Spinal cord (tissue), 9 donors: ENCODE measurements at regions not wholly inside any gene's neighbourhood (a gene's known extent, or its start where the extent isn't known, plus 50 kb on each side); places are given as distances from the start of the nearest gene placed in this dataset.

Experiments
- DNase-seq, 6 donors: peaks; one replicate each; pipeline versions ENCODE4 v3.0.0 to v3.0.0-alpha.2; 2013 to 2015; ENCODE audit warnings: low spot score in 6 of 6, low read depth in 4 of 6
- H3K27ac ChIP-seq: one replicate; pipeline ENCODE4 v1.5.1; 2013; ENCODE audit warnings: low read depth, low read length, control low read depth
- H3K27me3 ChIP-seq: one replicate; pipeline ENCODE4 v1.6.1; 2013; ENCODE audit warnings: low read length; ENCODE audit not compliant: control insufficient read depth, insufficient read depth
- H3K36me3 ChIP-seq: one replicate; pipeline ENCODE4 v1.6.1; 2013; ENCODE audit warnings: low read length; ENCODE audit not compliant: control insufficient read depth, insufficient read depth
- H3K4me1 ChIP-seq: one replicate; pipeline ENCODE4 v1.6.1; 2013; ENCODE audit warnings: low read length; ENCODE audit not compliant: control insufficient read depth, insufficient read depth
- H3K4me3 ChIP-seq: one replicate; pipeline ENCODE4 v1.5.1; 2013; ENCODE audit warnings: low read depth, low read length, control low read depth
- H3K9me3 ChIP-seq: one replicate; pipeline ENCODE4 v1.6.1; 2013; ENCODE audit warnings: low read length; ENCODE audit not compliant: control insufficient read depth, insufficient read depth
- WGBS: methylation state at CpG from one replicate; pipeline ENCODE4 v1.1.5; 2013; ENCODE audit warnings: missing lambda C conversion rate; ENCODE audit not compliant: insufficient coverage; 5-methylcytosine and 5-hydroxymethylcytosine counted together
- donor health status: healthy.

DNA sequence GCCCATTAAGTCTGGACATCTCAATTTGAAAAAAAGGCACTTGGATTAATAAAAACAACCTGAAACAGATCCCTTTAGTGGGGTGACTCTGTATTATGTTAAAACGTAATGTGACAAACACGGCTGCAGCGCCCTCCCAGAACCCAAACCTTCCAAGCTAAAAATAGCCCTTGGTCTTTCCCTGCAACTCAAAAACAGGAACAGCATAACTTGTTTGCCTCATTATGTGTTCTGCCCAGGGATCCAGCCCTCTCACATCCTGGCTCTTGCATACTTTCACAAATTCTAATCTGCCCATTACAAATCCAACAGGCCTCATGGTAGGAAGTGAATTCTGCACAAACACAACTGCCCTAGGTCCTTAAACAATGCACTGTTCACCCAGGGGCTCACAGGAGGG, 94.7 kb upstream of the GADD45A start:
- H3K9me3 ChIP-seq = no peaks in the 10 kb centered on the region
- WGBS = no CpG with 5 or more reads among the region's 3 CpGs
- H3K4me1 ChIP-seq = no peaks in the 10 kb centered on the region
- no peak overlapping the region for H3K4me3 ChIP-seq
- H3K27me3 ChIP-seq = no peaks in the 10 kb centered on the region
- peak in 1 of 6 donors; percentile 15 for DNase-seq
- H3K36me3 ChIP-seq = no peaks in the 10 kb centered on the region
- no peak overlapping the region for H3K27ac ChIP-seq

DNA sequence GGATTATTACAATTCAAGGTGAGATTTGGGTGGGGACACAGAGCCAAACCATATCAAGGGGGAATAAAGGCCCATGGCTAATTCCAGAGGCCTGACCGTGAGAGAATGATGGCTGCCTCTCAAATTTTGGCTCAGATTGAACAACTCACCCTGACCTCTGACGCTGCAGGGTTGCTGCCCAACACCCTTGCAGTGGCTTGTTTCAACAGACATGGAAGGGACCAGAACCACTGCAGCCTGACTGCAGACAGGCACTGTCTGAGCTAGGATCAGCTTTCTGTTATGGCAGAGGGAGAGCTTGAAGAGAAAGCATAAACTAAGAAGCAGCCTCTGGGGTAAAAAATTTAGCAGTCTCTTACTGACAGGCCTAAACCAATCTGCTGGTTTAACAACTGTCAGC, 90.2 kb upstream of the GADD45A start:
- DNase-seq = no peak
- Histone ChIP-seq H3K36me3 (no peaks in the 10 kb centered on the region), H3K27ac (no peak overlapping the region), H3K4me1 (peaks cover 3% of the 10 kb centered on the region), H3K27me3 (no peaks in the 10 kb centered on the region), H3K4me3 (no peak overlapping the region), H3K9me3 (no peaks in the 10 kb centered on the region)
- 71% methylated on average over 2 of the region's 2 CpGs for WGBS

DNA sequence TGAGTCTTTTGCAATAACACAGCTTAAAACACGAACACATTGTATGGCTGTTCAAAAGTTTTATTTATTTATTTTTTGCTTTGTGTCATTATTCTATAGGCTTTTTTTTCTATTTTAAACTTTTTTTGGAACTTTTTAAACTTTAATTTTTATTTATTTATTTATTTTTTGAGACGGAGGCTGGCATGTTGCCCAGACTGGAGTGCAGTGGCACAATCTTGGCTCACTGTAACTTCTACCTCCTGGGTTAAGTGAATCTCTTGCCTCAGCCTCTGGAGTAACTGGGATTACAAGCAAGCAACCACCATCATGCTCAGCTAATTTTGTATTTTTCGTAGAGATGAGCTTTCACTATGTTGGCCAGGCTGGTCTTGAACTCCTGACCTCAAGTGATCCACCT, 88.3 kb upstream of the GADD45A start:
- WGBS = 66% methylated on average over 2 of the region's 3 CpGs
- Histone ChIP-seq H3K4me1 (peaks cover 3% of the 10 kb centered on the region), H3K27ac (no peak overlapping the region)

DNA sequence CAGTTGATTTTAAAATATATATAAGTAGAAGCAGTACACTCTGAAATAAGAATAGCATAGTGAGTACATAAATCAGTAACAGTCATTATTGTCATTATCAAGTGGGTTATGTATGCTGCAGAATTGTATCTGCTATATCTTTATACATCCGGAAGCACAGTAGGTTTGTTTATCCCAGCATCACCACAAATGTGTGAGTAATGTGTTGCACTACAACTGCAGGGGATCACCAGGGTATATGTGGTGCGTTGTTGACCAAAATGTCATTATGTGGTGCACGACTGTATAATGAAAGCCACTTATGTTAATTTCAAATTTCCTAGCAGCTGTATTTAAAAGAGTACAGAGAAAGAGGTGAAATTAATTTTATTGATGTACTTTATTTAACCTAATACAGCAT, 87.7 kb upstream of the GADD45A start:
- Histone ChIP-seq H3K4me3 (no peak overlapping the region), H3K27me3 (no peaks in the 10 kb centered on the region), H3K4me1 (peaks cover 3% of the 10 kb centered on the region), H3K9me3 (no peaks in the 10 kb centered on the region), H3K27ac (no peak overlapping the region), H3K36me3 (no peaks in the 10 kb centered on the region)
- no peak for DNase-seq
- WGBS = no CpG with 5 or more reads among the region's 3 CpGs

More for the DNA sequence above, 88.3 kb upstream of the GADD45A start:
- H3K36me3 ChIP-seq = no peaks in the 10 kb centered on the region
- H3K9me3 ChIP-seq = no peaks in the 10 kb centered on the region
- H3K27me3 ChIP-seq = no peaks in the 10 kb centered on the region
- DNase-seq = no peak
- H3K4me3 ChIP-seq = no peak overlapping the region

DNA sequence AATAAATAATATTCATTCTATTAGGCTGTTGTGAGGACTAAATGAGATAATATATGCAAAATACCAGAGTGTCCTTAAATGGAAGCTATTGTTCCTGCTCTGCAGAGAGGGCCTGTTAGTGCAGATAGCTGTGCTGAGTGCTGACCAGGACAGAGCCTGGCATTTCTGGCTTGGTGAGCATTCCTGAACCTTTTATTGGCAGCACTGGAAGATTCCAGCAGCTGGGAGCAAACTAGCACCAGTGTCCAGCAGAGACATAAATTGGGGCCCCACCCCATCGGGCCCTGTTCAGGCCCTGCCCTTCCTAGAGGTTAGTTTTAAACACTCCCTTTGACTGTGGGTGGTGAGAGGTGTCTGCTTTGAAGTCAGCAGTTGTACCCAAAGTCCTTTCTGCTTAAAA, 85.9 kb upstream of the GADD45A start:
- DNase-seq = no peak
- Histone ChIP-seq H3K4me1 (peaks cover 3% of the 10 kb centered on the region), H3K36me3 (no peaks in the 10 kb centered on the region), H3K4me3 (no peak overlapping the region), H3K9me3 (no peaks in the 10 kb centered on the region), H3K27me3 (no peaks in the 10 kb centered on the region), H3K27ac (no peak overlapping the region)
- 80% methylated on average over 1 of the region's 1 CpG for WGBS

DNA sequence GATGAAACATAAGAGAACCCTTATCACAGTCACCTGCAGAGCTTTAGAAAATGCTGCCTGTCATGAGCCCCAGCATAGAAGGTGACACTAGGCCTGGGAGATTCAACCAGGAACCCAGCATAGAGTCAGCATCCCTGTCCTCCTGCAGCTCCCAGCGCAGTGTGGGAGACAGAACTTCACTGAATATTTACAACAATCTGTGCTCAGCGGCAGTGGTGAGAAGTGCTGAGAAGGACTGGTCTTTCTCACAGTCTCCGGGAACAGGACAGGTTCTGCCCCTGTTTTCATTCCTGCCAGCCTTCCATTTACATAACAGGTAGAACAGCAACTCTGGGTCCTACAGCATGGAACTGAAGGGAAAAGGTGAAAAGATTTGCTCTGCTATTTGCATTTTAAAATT, 83.5 kb upstream of the GADD45A start:
- WGBS = 100% methylated on average over 1 of the region's 3 CpGs
- no peaks in the 10 kb centered on the region for H3K27me3 ChIP-seq
- H3K9me3 ChIP-seq = no peaks in the 10 kb centered on the region
- no peak for DNase-seq
- H3K36me3 ChIP-seq = no peaks in the 10 kb centered on the region
- H3K4me3 ChIP-seq = no peak overlapping the region
- no peak overlapping the region for H3K27ac ChIP-seq
- peaks cover 6% of the 10 kb centered on the region for H3K4me1 ChIP-seq

DNA sequence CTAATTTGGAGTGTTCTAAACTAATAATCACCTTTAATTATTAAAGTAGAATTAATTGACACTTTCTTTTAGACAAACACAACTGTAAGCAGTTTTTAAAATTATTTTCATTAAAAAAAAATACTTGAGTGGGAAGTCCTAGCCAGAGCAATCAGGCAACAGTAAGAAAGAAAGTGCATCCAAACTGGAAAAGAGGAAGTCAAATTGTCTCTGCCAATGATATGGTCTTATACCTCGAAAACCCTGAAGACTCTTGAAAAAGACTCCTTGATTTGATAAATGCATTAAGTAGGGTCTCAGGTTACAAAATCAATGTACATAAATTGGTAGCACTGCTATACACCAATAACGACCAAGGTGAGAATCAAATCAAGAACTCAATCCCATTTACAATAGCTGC, 83.0 kb upstream of the GADD45A start:
- no peaks in the 10 kb centered on the region for H3K27me3 ChIP-seq
- DNase-seq = no peak
- H3K27ac ChIP-seq = no peak overlapping the region
- no peaks in the 10 kb centered on the region for H3K36me3 ChIP-seq
- peaks cover 6% of the 10 kb centered on the region for H3K4me1 ChIP-seq
- H3K4me3 ChIP-seq = no peak overlapping the region
- WGBS = no CpG with 5 or more reads among the region's 2 CpGs
- no peaks in the 10 kb centered on the region for H3K9me3 ChIP-seq

DNA sequence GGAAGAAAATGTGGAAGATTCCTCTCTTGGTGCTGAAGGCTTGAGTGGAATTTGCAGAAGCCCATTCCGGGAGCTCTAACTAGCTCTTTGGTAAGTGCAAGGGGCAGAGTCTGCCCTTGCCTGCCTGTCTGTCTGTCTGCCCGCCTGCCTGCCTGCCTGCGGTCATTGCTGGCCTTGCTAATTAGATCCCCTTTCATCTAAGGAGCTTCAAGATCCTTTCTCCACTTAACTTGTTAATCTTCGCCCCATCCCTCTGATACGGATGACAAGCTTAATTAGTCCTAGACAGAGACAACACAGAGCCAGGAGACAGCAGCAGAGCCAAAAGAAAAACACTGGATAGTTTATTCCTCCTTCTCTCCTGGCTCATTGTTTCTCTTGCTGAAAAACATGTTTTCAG, 80.2 kb upstream of the GADD45A start:
- Histone ChIP-seq H3K27ac (no peak overlapping the region), H3K4me3 (no peak overlapping the region), H3K9me3 (no peaks in the 10 kb centered on the region), H3K36me3 (no peaks in the 10 kb centered on the region), H3K27me3 (no peaks in the 10 kb centered on the region), H3K4me1 (peaks cover 4% of the 10 kb centered on the region)
- WGBS = 28% methylated on average over 5 of the region's 5 CpGs
- DNase-seq = peak in 2 of 6 donors; percentile 16 to 45

DNA sequence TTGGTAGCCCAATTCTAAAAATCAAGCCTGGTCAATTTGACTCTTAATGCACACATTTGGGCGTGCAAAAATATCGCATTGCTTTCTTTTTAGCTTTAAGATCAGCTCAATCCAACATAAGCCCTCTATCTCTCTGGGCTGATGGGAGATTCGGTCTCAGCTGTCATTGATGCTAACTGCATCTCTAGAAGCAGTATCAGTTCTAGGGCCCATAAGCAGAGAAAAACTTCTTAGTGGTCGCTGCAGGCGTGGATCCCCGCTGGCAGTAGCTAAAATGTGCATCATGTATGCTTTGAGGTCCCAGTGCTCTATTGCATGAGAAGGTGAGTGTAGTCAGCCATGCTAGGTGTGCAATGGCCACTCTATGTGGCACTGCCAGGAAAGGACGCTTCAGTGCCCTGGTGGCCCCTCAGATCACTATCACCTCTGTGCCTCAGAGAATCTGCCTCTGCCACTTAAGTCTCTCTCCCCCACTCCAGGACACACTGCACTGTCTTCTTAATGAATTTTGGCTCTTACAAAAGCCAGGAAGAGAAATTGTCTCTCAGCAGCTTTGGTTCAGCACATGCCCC, 79.7 kb upstream of the GADD45A start:
- DNase-seq = peak in 1 of 6 donors; percentile 18
- H3K27me3 ChIP-seq = no peaks in the 10 kb centered on the region
- no peaks in the 10 kb centered on the region for H3K36me3 ChIP-seq
- WGBS = 83% methylated on average over 5 of the region's 7 CpGs
- no peak overlapping the region for H3K4me3 ChIP-seq
- no peaks in the 10 kb centered on the region for H3K9me3 ChIP-seq
- H3K27ac ChIP-seq = no peak overlapping the region
- H3K4me1 ChIP-seq = peaks cover 4% of the 10 kb centered on the region

DNA sequence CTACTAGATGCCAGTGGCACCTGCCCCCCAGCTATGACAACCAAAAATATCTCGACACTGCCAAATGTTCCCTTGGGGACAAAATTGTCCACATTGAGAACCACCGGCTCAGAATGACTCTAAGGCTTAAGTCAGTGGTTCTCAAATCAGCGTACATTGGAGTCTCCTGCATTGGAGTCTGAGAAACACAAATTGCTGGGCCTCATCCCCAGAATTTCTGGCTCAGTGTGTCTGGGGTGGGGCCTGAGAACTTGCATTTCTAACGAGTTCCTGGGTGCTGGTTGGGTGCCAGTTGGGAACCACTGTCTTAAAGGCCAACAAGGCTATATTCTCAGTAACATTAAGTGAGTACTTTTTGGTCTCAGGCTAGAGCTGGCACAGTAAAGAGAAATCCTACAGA, 77.7 kb upstream of the GADD45A start:
- H3K27ac ChIP-seq = no peak overlapping the region
- H3K27me3 ChIP-seq = no peaks in the 10 kb centered on the region
- no peak for DNase-seq
- no peaks in the 10 kb centered on the region for H3K36me3 ChIP-seq
- no peaks in the 10 kb centered on the region for H3K9me3 ChIP-seq
- 89% methylated on average over 3 of the region's 4 CpGs for WGBS
- H3K4me1 ChIP-seq = peaks cover 4% of the 10 kb centered on the region
- no peak overlapping the region for H3K4me3 ChIP-seq
